ENCODE measurements at regions not wholly inside any gene's neighbourhood (a gene's known extent, or its start where the extent isn't known, plus 50 kb on each side); places are given as distances from the start of the nearest gene placed in this dataset.
A peak's percentile ranks its signal among the peaks of the same experiment; 100 is the strongest.

- DNase-seq: no peak
Measured at GRCh38 chr2:160634436-160634835, 140.8 kb upstream of the RBMS1 start.

DNA sequence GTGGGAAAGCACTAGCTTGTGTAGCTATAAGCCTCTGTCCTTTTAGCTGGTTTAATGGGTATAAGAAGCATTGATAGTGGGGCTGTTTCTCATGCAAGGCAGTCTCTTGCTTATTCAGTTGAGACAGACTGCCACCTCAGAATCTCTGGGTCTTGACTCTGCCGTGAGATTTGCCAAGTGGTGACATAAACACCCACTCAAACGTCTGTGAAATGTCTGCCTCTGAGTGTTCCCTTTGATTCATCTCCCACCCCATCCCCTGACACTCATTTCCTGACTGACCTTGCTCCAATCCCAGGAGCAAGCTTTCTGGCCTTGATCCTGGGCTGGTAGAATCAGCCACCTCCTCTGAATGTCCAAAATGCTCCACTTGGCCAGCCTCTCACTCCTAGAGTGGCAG, 141.9 kb upstream of the RBMS1 start:
- peak; percentile 59 for DNase-seq

DNA sequence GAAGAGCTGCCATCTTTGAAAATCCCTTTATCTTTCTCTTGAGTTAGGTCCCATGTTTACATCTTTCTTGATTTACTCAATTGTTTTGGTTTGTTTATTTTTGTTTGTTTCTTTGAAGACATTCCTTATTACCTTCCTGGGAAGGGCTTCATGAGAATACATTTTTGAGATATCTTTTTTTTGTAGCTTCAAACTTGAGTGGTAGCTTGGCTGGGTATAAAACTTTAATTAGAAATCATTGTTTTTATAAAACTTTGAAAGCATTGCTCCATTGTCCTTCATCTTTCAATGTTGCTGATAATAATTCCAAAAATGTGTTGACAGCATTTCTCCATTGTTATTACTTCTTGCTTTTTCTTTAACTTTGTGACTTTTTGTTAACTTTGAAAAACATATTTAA, 145.9 kb upstream of the RBMS1 start:
- DNase-seq: no peak

- DNase-seq: no peak
Measured at GRCh38 chr2:160646684-160647444, 153.3 kb upstream of the RBMS1 start.

- no peak for DNase-seq
Measured at GRCh38 chr2:160647967-160648685, 154.5 kb upstream of the RBMS1 start.

- no peak for DNase-seq
Measured at GRCh38 chr2:160649698-160650097, 156.1 kb upstream of the RBMS1 start.

DNA sequence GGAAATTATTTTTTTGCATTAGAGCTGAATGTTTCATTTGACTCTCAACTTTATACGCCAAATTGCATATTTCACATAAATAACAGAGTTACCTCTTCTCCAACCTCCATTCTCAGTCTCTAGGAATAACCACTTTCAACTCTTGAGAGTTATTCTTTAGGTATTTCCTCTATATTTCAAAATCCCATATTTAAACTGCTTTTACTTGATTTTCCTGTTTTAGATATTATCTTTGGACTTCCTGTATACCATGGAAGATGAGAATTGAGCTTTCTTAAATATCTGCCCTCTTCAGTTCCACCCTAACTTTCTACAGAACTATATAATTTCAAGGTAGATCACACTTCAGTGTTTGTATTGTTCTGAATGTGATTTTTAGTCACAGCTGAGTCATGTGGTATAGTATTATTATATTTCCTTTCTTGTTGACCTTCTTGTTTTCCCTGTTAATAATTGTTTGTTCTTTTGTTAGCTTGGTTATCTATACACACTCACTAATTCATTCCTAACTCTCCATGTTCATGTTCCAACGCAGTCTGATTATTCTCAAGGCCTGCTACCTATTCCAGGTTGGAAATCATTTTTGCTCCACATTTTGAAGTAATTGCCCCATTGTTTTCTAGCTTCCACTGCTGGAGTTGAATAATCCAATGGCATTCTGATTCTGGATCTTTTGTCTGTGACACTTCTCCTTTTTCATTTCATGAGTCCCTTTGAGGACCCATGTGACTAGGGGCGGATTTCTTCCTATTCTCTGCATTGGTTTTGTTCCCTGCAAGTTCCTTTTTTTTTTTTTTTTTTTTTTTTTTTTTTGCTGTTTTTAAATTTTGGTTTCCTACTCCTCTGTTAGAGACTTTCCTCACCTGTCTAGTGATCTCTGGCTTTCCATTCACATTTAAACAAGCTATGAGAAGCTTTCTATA, 156.8 kb upstream of the RBMS1 start:
- peak; percentile 92 for DNase-seq

DNA sequence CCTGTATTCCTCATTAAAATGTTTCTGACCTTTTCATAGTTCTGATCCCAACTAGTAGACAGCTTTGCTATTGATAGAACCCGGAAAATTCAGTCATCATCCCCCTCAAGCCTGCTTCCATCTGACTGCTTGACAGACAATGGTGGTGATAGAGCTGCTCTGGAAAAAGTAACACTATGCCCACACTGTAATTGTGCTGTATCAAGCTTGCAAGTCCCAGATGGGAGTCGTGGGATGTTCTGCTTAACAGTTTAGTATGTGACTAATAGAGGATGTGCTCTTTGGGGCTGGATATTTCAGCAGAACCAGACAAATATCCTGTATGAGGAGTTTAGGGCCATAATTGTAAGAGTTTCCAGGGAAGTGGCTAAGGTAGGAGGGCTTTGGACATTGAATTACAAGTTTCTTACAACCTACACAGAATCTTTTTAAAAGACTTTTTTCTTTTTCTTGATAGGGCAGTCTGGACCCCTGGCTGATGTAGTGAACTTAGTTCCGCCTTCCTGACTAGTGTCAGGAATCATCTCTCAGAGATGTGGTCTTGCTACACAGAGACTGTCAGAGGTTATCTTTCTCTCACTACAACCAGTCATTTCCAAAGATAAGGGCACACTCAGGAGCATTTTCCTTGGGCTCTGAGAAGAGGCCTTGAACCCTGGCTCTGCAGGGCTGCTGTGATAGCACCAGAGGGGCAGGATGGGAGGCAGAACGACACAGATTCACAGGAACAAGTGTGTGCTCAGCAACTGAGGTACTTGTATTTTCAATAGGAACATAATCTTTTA, 158.0 kb upstream of the RBMS1 start:
- DNase-seq: peak; percentile 83

- peak; percentile 81 for DNase-seq
Measured at GRCh38 chr2:160652236-160652635, 158.6 kb upstream of the RBMS1 start.

- no peak for DNase-seq
Measured at GRCh38 chr2:160657196-160657595, 163.6 kb upstream of the RBMS1 start.

- DNase-seq: no peak
Measured at GRCh38 chr2:160658851-160659250, 165.2 kb upstream of the RBMS1 start.

- DNase-seq: peak; percentile 26
Measured at GRCh38 chr2:160660741-160661140, 167.1 kb upstream of the RBMS1 start.

DNA sequence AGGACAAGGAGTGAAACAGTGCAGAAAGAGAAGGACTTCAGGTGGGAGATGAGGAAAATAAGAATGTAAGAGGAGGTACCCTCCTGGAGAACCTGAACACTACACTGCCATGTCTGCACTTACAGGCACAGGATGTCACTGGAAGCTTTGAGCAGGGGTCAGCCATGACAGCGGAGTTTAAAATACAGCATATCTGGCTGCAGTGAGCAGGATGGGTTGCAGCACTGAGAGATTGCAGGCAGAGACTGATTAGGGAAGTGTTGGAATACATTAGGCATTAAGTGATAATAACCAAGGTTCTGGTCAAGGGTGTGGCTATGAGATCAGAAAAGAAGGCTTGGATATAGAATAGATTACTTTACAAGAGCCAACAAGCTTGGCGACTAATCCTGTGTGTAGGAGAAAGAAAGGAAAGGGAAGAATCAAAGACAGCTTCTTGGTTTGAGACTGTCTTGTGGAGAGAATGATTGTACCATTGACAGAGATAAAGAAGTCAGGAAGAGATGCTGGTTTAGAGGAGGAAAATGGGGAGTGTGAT, 171.1 kb upstream of the RBMS1 start:
- peak; percentile 41 for DNase-seq

DNA sequence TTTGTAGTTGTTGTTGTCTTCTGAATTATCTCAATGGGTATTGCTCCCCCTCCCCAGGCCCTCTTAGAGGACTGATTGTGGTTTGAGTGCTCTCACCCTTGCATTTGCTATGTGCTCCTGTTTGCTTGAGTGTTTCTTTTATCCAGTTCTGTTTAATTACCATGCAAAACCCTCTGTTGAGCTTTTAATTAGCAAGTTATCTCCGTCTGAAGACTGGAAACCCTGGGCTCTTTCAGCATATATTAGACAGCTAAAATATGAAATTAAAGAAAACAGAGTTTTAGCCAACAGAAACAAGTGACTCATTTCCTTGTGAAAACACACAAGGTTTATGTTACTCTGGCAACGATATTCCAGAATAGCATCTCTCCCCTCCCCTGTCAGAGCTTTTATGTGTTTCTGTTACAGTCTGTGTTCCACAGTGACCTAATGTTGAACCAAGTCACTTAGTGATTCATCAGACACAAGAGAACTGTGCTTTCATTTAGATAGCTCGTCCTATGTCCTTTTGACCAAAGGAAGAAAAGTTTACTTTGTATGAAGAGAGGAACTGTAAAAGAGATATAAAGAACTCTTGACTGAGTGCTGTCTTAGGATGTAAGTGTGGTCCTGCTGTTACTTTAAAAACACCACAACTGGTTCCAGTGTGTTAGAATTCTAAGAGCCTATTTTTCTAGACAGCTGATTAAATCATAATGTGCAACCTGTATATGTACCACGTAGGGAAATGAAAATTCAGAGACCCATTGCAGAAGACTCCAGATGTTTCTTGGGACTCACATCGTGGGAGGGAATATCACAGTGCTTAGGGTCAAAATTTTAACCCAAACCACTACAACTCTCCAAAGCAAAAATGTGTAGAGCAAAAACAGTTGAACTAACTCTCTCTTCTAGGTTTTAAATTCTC, 172.8 kb upstream of the RBMS1 start:
- DNase-seq: peak; percentile 86

DNA sequence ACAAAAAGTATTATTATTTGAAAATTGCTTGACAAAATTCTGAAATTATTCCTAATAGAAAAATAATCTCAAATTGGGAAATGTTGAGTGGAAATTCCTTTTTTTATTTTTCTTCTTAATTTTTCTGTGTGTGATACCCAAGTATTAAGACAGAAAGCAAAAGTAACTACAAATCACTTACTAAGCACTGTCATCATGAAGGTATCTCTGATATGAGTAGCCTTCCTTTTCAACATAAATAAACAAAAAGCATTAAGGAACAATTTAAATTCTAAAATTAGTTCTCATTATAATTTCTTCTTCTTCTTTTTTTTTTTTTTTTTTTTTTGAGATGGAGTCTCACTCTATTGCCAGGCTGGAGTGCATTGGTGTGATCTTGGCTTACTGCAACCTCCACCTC, 174.2 kb upstream of the RBMS1 start:
- peak; percentile 35 for DNase-seq

- DNase-seq: no peak
Measured at GRCh38 chr2:160670618-160671017, 177.0 kb upstream of the RBMS1 start.

DNA sequence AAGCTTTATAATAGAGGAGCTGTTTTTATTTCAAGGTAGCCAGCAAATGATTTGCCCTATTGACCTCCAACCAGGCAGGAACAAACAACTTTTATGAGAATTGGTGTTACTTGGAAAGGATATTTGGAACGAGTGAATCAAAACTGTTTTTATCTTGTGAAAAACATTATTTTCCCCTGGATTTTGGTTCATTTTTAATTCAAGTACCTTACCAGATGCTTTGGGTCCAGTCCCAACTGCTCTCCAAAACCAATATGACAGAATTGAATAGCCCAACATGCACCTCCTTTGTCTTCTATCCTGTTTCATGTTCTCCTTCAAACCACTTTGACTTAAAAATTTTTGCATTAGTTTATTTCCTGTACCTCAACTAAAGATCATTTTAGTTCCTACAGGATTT, 178.6 kb upstream of the RBMS1 start:
- DNase-seq: no peak

DNA sequence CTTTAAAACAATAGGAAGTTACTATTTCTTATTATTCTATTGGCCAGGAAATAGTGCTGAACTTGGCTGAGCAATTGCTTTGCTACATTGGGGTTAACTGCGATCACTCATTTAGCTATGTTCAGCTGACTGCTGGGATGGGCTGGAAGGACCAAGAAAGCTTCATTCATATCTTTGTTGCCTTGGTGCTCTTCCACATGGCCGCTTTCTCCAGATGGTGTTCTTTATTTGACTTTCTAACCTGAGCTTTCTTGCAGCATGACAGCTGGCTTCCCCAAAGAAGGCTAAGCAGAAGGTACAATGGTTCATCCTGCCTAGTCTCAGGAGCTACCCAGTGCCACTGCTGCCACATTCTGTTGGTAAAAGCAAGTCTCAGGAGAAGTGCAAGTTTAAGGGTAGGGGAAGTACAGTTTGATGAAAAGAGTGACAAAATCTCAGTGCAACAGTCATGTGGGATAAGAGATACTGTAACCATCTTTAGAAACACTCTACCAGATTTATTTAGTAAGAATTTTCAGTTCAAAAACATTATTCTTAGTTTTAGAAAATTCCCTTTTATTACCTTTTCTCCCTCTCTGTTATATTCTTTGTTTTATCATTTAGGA, 180.6 kb upstream of the RBMS1 start:
- DNase-seq: peak; percentile 64

DNA sequence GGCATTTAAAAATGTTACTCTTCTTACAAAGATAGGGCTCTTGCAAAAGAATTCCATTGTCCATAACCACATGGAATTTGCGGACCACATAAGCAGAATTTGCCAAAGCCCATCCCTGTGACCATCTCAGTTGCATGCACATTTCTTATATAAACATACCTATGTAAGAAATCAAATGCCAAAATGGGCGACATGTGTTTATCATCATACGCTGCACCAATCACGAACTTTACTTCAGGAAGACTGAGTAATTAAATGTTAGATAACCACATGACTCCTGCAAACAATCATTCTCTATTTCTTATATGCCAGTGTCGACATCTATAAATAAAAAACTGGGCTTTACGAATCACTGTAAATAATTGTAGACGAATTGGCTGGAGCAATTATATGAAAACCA, 186.1 kb upstream of the RBMS1 start:
- no peak for DNase-seq

GRCh38 chr2:160680294-160680693, 186.7 kb upstream of the RBMS1 start:
- DNase-seq: no peak

GRCh38 chr2:160680974-160681373, 187.4 kb upstream of the RBMS1 start:
- no peak for DNase-seq

Measured in inflammatory macrophage treated with lipopolysaccharide for 4 hours (primary cell).